ENCODE measurements at regions not wholly inside any gene's neighbourhood (a gene's known extent, or its start where the extent isn't known, plus 50 kb on each side); places are given as distances from the start of the nearest gene placed in this dataset.

- TF ChIP-seq POLR2A (conservative IDR thresholded peaks at IDR 0.05): no peak
- no peak for TF ChIP-seq ZBTB1 (CRISPR knock-in tag; IDR thresholded peaks at IDR 0.05; ENCODE audit: borderline replicate concordance, low read depth)
- no peak for TF ChIP-seq ZNF77 (CRISPR knock-in tag; IDR thresholded peaks at IDR 0.05)
- TF ChIP-seq KAT8 (IDR thresholded peaks at IDR 0.05; ENCODE audit: low read depth): no peak
These were observed 57.7 kb upstream of the HPCAL1 start for GRCh38 chr2:10245021-10245420.

Data from K562 (cell line).